ENCODE measurements at regions not wholly inside any gene's neighbourhood (a gene's known extent, or its start where the extent isn't known, plus 50 kb on each side); places are given as distances from the start of the nearest gene placed in this dataset.

DNA sequence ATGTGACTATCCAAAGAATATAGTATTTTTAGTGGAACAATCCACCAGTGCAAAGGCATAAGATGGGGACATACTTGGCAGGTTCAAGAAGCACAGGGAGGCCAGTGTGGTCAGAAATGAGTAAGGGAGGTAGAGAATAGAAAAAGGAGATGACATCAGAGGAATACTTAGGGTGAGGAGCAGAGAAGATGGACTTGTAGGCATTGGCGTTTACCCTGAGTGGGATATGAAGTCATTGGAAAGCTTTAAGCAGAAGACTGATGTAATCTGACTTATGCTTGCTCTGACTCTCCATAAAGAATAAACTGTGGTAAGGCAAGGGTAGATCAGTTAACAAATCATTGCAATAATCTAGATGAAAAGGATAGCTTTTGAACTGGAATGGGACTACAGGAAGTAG lies 228.7 kb downstream of the GJA1 start (continued):
- TF ChIP-seq, protein P1, sequence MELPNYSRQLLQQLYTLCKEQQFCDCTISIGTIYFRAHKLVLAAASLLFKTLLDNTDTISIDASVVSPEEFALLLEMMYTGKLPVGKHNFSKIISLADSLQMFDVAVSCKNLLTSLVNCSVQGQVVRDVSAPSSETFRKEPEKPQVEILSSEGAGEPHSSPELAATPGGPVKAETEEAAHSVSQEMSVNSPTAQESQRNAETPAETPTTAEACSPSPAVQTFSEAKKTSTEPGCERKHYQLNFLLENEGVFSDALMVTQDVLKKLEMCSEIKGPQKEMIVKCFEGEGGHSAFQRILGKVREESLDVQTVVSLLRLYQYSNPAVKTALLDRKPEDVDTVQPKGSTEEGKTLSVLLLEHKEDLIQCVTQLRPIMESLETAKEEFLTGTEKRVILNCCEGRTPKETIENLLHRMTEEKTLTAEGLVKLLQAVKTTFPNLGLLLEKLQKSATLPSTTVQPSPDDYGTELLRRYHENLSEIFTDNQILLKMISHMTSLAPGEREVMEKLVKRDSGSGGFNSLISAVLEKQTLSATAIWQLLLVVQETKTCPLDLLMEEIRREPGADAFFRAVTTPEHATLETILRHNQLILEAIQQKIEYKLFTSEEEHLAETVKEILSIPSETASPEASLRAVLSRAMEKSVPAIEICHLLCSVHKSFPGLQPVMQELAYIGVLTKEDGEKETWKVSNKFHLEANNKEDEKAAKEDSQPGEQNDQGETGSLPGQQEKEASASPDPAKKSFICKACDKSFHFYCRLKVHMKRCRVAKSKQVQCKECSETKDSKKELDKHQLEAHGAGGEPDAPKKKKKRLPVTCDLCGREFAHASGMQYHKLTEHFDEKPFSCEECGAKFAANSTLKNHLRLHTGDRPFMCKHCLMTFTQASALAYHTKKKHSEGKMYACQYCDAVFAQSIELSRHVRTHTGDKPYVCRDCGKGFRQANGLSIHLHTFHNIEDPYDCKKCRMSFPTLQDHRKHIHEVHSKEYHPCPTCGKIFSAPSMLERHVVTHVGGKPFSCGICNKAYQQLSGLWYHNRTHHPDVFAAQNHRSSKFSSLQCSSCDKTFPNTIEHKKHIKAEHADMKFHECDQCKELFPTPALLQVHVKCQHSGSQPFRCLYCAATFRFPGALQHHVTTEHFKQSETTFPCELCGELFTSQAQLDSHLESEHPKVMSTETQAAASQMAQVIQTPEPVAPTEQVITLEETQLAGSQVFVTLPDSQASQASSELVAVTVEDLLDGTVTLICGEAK (IDR thresholded peaks at IDR 0.05) = no peak
- TF ChIP-seq, protein P1 (CRISPR knock-in tag; IDR thresholded peaks at IDR 0.05) = no peak
- no peak for TF ChIP-seq YY1 (IDR thresholded peaks at IDR 0.05; ENCODE audit: borderline replicate concordance in 1 of 3, control insufficient read depth in 1 of 3, extremely low read depth in 1 of 3, insufficient read depth in 3 of 3, insufficient read length in 1 of 3, insufficient replicate concordance in 2 of 3, low read depth in 1 of 3, low read length in 2 of 3)
- TF ChIP-seq SIX5 (IDR thresholded peaks at IDR 0.05; ENCODE audit: borderline replicate concordance in 1 of 2, insufficient read depth in 1 of 2, low read depth in 1 of 2, low read length in 2 of 2) = no peak
- TF ChIP-seq DNMT1 (IDR thresholded peaks at IDR 0.05) = no peak
- no peak for TF ChIP-seq ZNF23 (CRISPR knock-in tag; IDR thresholded peaks at IDR 0.05)
- no peak for TF ChIP-seq ILK (tag; IDR thresholded peaks at IDR 0.05; ENCODE audit: borderline replicate concordance, low read depth)

Data from K562 (cell line).